ENCODE measurements at regions not wholly inside any gene's neighbourhood (a gene's known extent, or its start where the extent isn't known, plus 50 kb on each side); places are given as distances from the start of the nearest gene placed in this dataset.

DNA sequence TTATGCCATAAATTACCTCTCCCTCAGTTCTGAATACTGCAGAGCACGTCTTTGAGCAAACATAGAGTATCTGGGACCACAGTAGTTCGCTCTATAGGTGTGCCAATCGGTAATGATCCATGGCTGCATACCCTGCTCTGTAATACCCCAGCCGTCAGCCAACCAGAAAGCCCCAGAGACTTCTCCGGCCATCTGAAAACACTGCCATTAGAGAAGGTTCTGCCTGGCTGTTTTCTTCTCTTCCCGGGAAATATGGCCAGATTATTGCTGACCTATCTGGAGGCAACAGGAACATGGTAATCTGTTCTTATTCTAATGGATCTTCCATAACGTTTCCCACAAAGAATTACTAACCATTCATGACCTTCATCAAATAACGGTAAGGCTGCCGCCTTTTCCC lies 139.9 kb downstream of the RPS12 start:
- no TSS peak for BruUV-seq (replicated peaks)
- TF ChIP-seq, protein P1, sequence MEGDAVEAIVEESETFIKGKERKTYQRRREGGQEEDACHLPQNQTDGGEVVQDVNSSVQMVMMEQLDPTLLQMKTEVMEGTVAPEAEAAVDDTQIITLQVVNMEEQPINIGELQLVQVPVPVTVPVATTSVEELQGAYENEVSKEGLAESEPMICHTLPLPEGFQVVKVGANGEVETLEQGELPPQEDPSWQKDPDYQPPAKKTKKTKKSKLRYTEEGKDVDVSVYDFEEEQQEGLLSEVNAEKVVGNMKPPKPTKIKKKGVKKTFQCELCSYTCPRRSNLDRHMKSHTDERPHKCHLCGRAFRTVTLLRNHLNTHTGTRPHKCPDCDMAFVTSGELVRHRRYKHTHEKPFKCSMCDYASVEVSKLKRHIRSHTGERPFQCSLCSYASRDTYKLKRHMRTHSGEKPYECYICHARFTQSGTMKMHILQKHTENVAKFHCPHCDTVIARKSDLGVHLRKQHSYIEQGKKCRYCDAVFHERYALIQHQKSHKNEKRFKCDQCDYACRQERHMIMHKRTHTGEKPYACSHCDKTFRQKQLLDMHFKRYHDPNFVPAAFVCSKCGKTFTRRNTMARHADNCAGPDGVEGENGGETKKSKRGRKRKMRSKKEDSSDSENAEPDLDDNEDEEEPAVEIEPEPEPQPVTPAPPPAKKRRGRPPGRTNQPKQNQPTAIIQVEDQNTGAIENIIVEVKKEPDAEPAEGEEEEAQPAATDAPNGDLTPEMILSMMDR (IDR thresholded peaks at IDR 0.05; ENCODE audit: unreplicated experiment), result no peak

DNA sequence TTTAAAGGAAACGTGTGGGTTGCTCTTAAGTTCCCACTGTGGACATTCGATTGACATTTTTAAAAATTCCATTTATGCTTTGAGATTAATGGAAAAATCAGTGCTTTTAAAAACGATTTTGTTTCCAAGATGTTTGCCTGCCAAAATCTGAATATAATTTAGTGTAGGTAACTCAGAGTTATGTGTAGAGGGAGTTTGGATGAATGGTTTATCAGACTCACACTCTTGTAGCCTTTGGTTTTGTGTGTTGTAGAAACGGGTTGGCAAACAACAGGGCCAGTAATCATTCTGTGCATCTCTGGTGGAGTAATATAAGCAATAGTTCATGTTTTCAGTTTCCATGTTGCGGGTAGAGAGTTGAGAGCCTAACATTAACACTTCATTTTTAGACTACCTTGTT lies 140.6 kb downstream of the RPS12 start:
- no peaks in the 10 kb centered on the region for H3K4me1 Mint-ChIP-seq (ENCODE audit: insufficient read depth, unreplicated experiment)
- TF ChIP-seq, protein P1 (IDR thresholded peaks at IDR 0.05; ENCODE audit: unreplicated experiment), result no peak
- H3K4me3 Mint-ChIP-seq (ENCODE audit: unreplicated experiment), result no peak overlapping the region
- H3K27ac Mint-ChIP-seq (ENCODE audit: low read depth, unreplicated experiment), result no peak overlapping the region
- H3K27me3 Mint-ChIP-seq (ENCODE audit: insufficient read depth, unreplicated experiment), result peaks cover 100% of the 10 kb centered on the region
- ChIA-PET POLR2A (no interaction called here), CTCF (no interaction called here)
- H3K9me3 Mint-ChIP-seq (ENCODE audit: unreplicated experiment), result no peaks in the 10 kb centered on the region
- no peaks in the 10 kb centered on the region for H3K36me3 Mint-ChIP-seq (ENCODE audit: insufficient read depth, unreplicated experiment)
- intact Hi-C loops (cut with micrococcal nuclease), result no loop called here
- BruUV-seq (replicated peaks), result no TSS peak
- no peak for DNase-seq (ENCODE audit: unreplicated experiment)

More for the DNA sequence above, 139.9 kb downstream of the RPS12 start:
- POLR2A ChIA-PET, result no interaction called here
- intact Hi-C loops (cut with micrococcal nuclease), result no loop called here
- no peak overlapping the region for H3K27ac Mint-ChIP-seq (ENCODE audit: low read depth, unreplicated experiment)
- H3K27me3 Mint-ChIP-seq (ENCODE audit: insufficient read depth, unreplicated experiment), result peaks cover 100% of the 10 kb centered on the region
- CTCF ChIA-PET, result no interaction called here
- no peak overlapping the region for H3K4me3 Mint-ChIP-seq (ENCODE audit: unreplicated experiment)
- no peaks in the 10 kb centered on the region for H3K36me3 Mint-ChIP-seq (ENCODE audit: insufficient read depth, unreplicated experiment)
- DNase-seq (ENCODE audit: unreplicated experiment), result no peak
- no peaks in the 10 kb centered on the region for H3K9me3 Mint-ChIP-seq (ENCODE audit: unreplicated experiment)
- no peaks in the 10 kb centered on the region for H3K4me1 Mint-ChIP-seq (ENCODE audit: insufficient read depth, unreplicated experiment)

DNA sequence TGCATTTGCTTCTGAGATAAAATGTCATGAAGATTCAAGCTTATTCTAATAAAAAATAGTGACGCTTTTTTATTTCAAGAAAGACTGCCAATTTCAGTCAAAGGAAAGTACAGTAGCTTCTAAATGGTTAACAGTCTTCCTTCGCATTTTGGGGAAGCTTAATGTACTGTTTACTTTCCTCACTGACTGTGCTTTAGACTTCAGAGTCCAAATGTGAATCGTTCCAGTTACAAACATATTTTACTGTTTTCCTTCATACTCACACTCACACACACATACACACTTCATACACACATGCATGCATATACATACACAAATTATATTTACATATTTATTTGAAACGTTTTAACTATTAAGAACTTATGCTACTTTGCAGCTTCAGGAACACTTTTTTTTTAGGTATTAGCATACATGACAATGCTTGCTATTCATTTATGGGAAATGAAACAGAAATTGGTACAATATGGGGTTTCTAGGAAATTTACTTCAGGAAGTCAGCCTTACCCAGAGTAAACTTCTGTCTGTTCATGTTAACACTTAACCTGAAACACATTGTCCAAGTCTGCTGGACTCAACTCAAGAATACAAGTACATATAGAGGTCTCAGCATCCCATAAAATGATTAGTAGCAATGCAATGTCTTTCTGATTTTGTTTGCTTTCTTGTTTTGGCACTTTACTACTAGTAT lies 145.4 kb downstream of the RPS12 start:
- Mint-ChIP-seq H3K27ac (ENCODE audit: low read depth, unreplicated experiment) (no peak overlapping the region), H3K9me3 (ENCODE audit: unreplicated experiment) (no peaks in the 10 kb centered on the region), H3K4me3 (ENCODE audit: unreplicated experiment) (no peak overlapping the region), H3K36me3 (ENCODE audit: insufficient read depth, unreplicated experiment) (no peaks in the 10 kb centered on the region), H3K27me3 (ENCODE audit: insufficient read depth, unreplicated experiment) (peaks cover 95% of the 10 kb centered on the region), H3K4me1 (ENCODE audit: insufficient read depth, unreplicated experiment) (peaks cover 10% of the 10 kb centered on the region)
- no TSS peak for BruUV-seq (replicated peaks)
- intact Hi-C loops (cut with micrococcal nuclease), result loop anchor here (5.0 to 10.0 kb wide), 2 partner anchors 225 to 963 kb away; no protein-coding TSS in a partner anchor
- TF ChIP-seq, protein P1 (IDR thresholded peaks at IDR 0.05; ENCODE audit: unreplicated experiment), result no peak
- DNase-seq (ENCODE audit: unreplicated experiment), result no peak
- ChIA-PET POLR2A (interaction anchor here (1.0 kb wide), 1 partner anchor 541 kb away, joined by 3 read pairs; no protein-coding TSS in a partner anchor), CTCF (interaction anchor here (0.8 kb wide), 1 partner anchor 553 kb away, joined by 3 read pairs; no protein-coding TSS in a partner anchor)

DNA sequence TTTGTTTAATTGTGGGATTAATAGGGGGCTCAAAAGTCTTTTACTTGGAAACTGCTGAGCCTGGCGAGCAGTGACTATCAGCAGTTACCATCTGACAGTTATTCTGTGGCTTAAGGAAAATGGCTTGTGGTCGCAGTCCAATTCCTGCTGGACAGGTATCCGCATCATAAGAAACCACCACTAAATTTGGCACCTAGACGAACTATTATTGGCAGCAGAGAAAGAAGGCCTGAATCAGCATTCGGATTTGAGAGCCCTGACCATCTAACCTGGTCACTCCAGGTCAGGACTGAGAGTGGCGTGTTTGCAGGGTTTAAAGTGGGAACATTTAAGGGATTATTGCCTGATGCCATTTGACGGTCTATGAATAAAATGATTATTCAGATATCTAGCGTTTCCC lies 146.4 kb downstream of the RPS12 start:
- no peaks in the 10 kb centered on the region for H3K36me3 Mint-ChIP-seq (ENCODE audit: insufficient read depth, unreplicated experiment)
- peaks cover 10% of the 10 kb centered on the region for H3K4me1 Mint-ChIP-seq (ENCODE audit: insufficient read depth, unreplicated experiment)
- BruUV-seq (replicated peaks), result no TSS peak
- intact Hi-C loops (cut with micrococcal nuclease), result loop anchor here (1.0 to 10.0 kb wide), 3 partner anchors 130 to 962 kb away; no protein-coding TSS in a partner anchor
- CTCF ChIA-PET, result interaction anchor here (1.0 to 2.7 kb wide), 4 partner anchors 11 to 552 kb away, joined by 3 to 14 read pairs (median 4); no protein-coding TSS in a partner anchor
- no peaks in the 10 kb centered on the region for H3K9me3 Mint-ChIP-seq (ENCODE audit: unreplicated experiment)
- peaks cover 92% of the 10 kb centered on the region for H3K27me3 Mint-ChIP-seq (ENCODE audit: insufficient read depth, unreplicated experiment)
- H3K27ac Mint-ChIP-seq (ENCODE audit: low read depth, unreplicated experiment), result no peak overlapping the region
- TF ChIP-seq, protein P1 (IDR thresholded peaks at IDR 0.05; ENCODE audit: unreplicated experiment), result no peak
- no peak overlapping the region for H3K4me3 Mint-ChIP-seq (ENCODE audit: unreplicated experiment)
- POLR2A ChIA-PET, result no interaction called here
- DNase-seq (ENCODE audit: unreplicated experiment), result no peak

All from MCF 10A (cell line).